Keratinocyte (primary cell): ENCODE measurements at regions not wholly inside any gene's neighbourhood (a gene's known extent, or its start where the extent isn't known, plus 50 kb on each side); places are given as distances from the start of the nearest gene placed in this dataset.

Experiments used
- CTCF ChIP-seq, 3 experiments: IDR thresholded peaks in 1 of 3; conservative IDR thresholded peaks in 1 of 3; optimal IDR thresholded peaks in 1 of 3; 2 replicates in 2 of 3; 3 replicates in 1 of 3; pipeline versions ENCODE3 to v1.5.1; 2011; ENCODE audit warnings: low read length in 3 of 3, mild to moderate bottlenecking in 3 of 3, moderate library complexity in 2 of 3, control low read depth in 1 of 3, inconsistent platforms in 1 of 3; ENCODE audit not compliant: insufficient read depth in 2 of 3; ENCODE audit errors: extremely low read depth in 1 of 3
- EZH2 ChIP-seq: IDR thresholded peaks from one replicate; pipeline ENCODE4 v1.6.1; 2012; ENCODE audit warnings: inconsistent platforms, mild to moderate bottlenecking, low read length, moderate library complexity

GRCh38 chr5:66527478-66528035 lies 68.6 kb upstream of the MAST4 start:
- TF ChIP-seq CTCF (optimal IDR thresholded peaks at IDR 0.05 in 1 of 3, IDR thresholded peaks at IDR 0.05 in 1 of 3, conservative IDR thresholded peaks at IDR 0.05 in 1 of 3; ENCODE audit: extremely low read depth in 1 of 3, insufficient read depth in 2 of 3, low read length in 3 of 3) = no peak
- no peak for TF ChIP-seq EZH2
